ENCODE measurements at regions not wholly inside any gene's neighbourhood (a gene's known extent, or its start where the extent isn't known, plus 50 kb on each side); places are given as distances from the start of the nearest gene placed in this dataset.

- no peak for DNase-seq
These were observed 1114.7 kb upstream of the PABPC4L start for GRCh38 chr4:135316266-135316779.

GRCh38 chr4:135290136-135290535 lies 1088.5 kb upstream of the PABPC4L start:
- no peak for DNase-seq

- no peak for DNase-seq
These were observed 1082.3 kb upstream of the PABPC4L start for GRCh38 chr4:135283934-135284333.

- DNase-seq = no peak
These were observed 1081.1 kb upstream of the PABPC4L start for GRCh38 chr4:135282676-135283075.

GRCh38 chr4:135281230-135281629 lies 1079.6 kb upstream of the PABPC4L start:
- DNase-seq = no peak

- no peak for DNase-seq
These were observed 1076.4 kb upstream of the PABPC4L start for GRCh38 chr4:135277980-135278315.

GRCh38 chr4:135277068-135277979 lies 1075.7 kb upstream of the PABPC4L start:
- no peak for DNase-seq

GRCh38 chr4:135274416-135274815 lies 1072.8 kb upstream of the PABPC4L start:
- DNase-seq = no peak

- DNase-seq = no peak
These were observed 1067.7 kb upstream of the PABPC4L start for GRCh38 chr4:135269125-135269890.

- no peak for DNase-seq
These were observed 1066.8 kb upstream of the PABPC4L start for GRCh38 chr4:135268369-135268768.

- no peak for DNase-seq
These were observed 1065.7 kb upstream of the PABPC4L start for GRCh38 chr4:135267148-135267865.

GRCh38 chr4:135256111-135256510 lies 1054.5 kb upstream of the PABPC4L start:
- no peak for DNase-seq

- DNase-seq = no peak
These were observed 1048.5 kb upstream of the PABPC4L start for GRCh38 chr4:135250040-135250439.

GRCh38 chr4:135249024-135249423 lies 1047.4 kb upstream of the PABPC4L start:
- DNase-seq = no peak

GRCh38 chr4:135244696-135245095 lies 1043.1 kb upstream of the PABPC4L start:
- DNase-seq = no peak

- no peak for DNase-seq
These were observed 1042.5 kb upstream of the PABPC4L start for GRCh38 chr4:135244056-135244455.

- DNase-seq = peak; percentile 28
These were observed 1039.2 kb upstream of the PABPC4L start for GRCh38 chr4:135240796-135241195.

GRCh38 chr4:135239964-135240363 lies 1038.4 kb upstream of the PABPC4L start:
- no peak for DNase-seq

GRCh38 chr4:135238940-135239339 lies 1037.4 kb upstream of the PABPC4L start:
- DNase-seq = no peak

GRCh38 chr4:135236048-135236447 lies 1034.5 kb upstream of the PABPC4L start:
- DNase-seq = no peak

GRCh38 chr4:135227842-135228241 lies 1026.3 kb upstream of the PABPC4L start:
- no peak for DNase-seq

- no peak for DNase-seq
These were observed 1024.0 kb upstream of the PABPC4L start for GRCh38 chr4:135225551-135225950.

GRCh38 chr4:135210341-135210740 lies 1008.8 kb upstream of the PABPC4L start:
- DNase-seq = no peak

All from occipital lobe (tissue), 1 donor.